GM19238 (cell line): ENCODE measurements at regions not wholly inside any gene's neighbourhood (a gene's known extent, or its start where the extent isn't known, plus 50 kb on each side); places are given as distances from the start of the nearest gene placed in this dataset.
"Not testable (repeated sequence)": the region's sequence is repeated elsewhere in the genome, so short reads cannot be mapped to it uniquely, and the experiment has no call there.

Source experiments
- DNase-seq: peaks from one replicate; pipeline ENCODE4 v3.0.0; 2011; ENCODE audit warnings: low spot score; ENCODE audit not compliant: insufficient read length

- DNase-seq = no peak
Observed at GRCh38 chr3:152769523-152769922, 65.4 kb upstream of the P2RY1 start.

GRCh38 chr3:152770296-152770695 lies 64.6 kb upstream of the P2RY1 start:
- no peak for DNase-seq

- DNase-seq = no peak
Observed at GRCh38 chr3:152771120-152771519, 63.8 kb upstream of the P2RY1 start.

- DNase-seq = no peak
Observed at GRCh38 chr3:152772674-152773225, 62.2 kb upstream of the P2RY1 start.

- DNase-seq = no peak
Observed at GRCh38 chr3:152773633-152774032, 61.3 kb upstream of the P2RY1 start.

- DNase-seq = not testable (repeated sequence)
Observed at GRCh38 chr3:152774230-152774629, 60.7 kb upstream of the P2RY1 start.

- DNase-seq = no peak
Observed at GRCh38 chr3:152778022-152778421, 56.9 kb upstream of the P2RY1 start.

- DNase-seq = no peak
Observed at GRCh38 chr3:152779653-152780052, 55.3 kb upstream of the P2RY1 start.

- DNase-seq = no peak
Observed at GRCh38 chr3:152780553-152780952, 54.4 kb upstream of the P2RY1 start.

- DNase-seq = no peak
Observed at GRCh38 chr3:152785051-152785450, 49.9 kb upstream of the P2RY1 start.
